ENCODE measurements at regions not wholly inside any gene's neighbourhood (a gene's known extent, or its start where the extent isn't known, plus 50 kb on each side); places are given as distances from the start of the nearest gene placed in this dataset.

GRCh38 chr2:100211521-100211920 lies 69.1 kb upstream of the AFF3 start:
- no peaks in the 10 kb centered on the region for H3K27me3 ChIP-seq
- DNase-seq = no peak
- no peaks in the 10 kb centered on the region for H3K36me3 ChIP-seq
- no peak for TF ChIP-seq CTCF (IDR thresholded peaks at IDR 0.05)
- no peaks in the 10 kb centered on the region for H3K9me3 ChIP-seq
- intact Hi-C loops (cut with DNase I) = no loop called here
- no peak overlapping the region for H3K27ac ChIP-seq
- H3K4me1 ChIP-seq = peaks cover 9 to 49% (median 36%) of the 10 kb centered on the region in 9 donors
- no peak for ATAC-seq
- 81 to 91% methylated on average over 3 of the region's 3 CpGs for WGBS, 2 donors
- no peak overlapping the region for H3K4me3 ChIP-seq

- no peaks in the 10 kb centered on the region for H3K9me3 ChIP-seq
- H3K4me3 ChIP-seq = no peak overlapping the region
- ATAC-seq = peak; percentile 41 to 84 (median 61)
- peaks cover 0 to 22% (median 14%) of the 10 kb centered on the region in 9 donors for H3K4me1 ChIP-seq
- intact Hi-C loops (cut with DNase I) = no loop called here
- no peaks in the 10 kb centered on the region for H3K36me3 ChIP-seq
- peak overlapping the region in 1 of 10 donors; percentile 20 for H3K27ac ChIP-seq
- peak in 5 of 9 donors; percentile 11 to 49 (median 36) for TF ChIP-seq CTCF (IDR thresholded peaks at IDR 0.05)
- no peak for DNase-seq
- 62 to 74% methylated on average over 13 of the region's 13 CpGs for WGBS, 2 donors
- H3K27me3 ChIP-seq = no peaks in the 10 kb centered on the region
These were observed 65.9 kb upstream of the AFF3 start for GRCh38 chr2:100208141-100208770.

DNA sequence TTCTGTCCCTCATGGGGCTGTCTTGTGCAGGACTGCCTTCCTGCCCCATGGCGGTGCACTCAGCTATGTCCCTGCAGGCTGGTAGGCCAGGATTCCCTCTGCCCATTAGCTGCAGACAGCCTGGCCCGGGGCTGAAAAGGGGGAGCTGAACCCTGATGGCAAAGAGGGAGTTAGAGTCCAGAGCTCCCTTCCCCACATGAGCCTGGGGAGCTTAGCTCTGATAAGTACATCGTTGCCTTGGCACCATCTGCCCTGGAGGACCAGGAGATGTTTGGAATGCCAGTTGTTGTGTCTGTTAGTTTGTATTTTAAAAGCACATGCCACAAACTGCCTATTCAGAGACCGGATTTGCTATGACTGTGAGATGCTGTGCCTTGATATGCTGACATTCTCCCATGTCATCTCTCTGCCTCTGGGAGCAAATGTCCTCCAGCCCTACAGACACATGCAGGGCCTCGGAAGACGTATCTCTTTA lies 65.1 kb upstream of the AFF3 start:
- Histone ChIP-seq H3K4me3 (no peak overlapping the region), H3K9me3 (no peaks in the 10 kb centered on the region), H3K4me1 (peaks cover 0 to 17% (median 9%) of the 10 kb centered on the region in 9 donors), H3K36me3 (no peaks in the 10 kb centered on the region), H3K27ac (peak overlapping the region in 1 of 10 donors; percentile 6), H3K27me3 (no peaks in the 10 kb centered on the region)
- intact Hi-C loops (cut with DNase I) = no loop called here
- WGBS, 2 donors = 45 to 54% methylated on average over 6 of the region's 6 CpGs
- DNase-seq (no peak), ATAC-seq (peak in 4 of 8 donors; percentile 32 to 60 (median 46))
- no peak for TF ChIP-seq CTCF (IDR thresholded peaks at IDR 0.05)

DNA sequence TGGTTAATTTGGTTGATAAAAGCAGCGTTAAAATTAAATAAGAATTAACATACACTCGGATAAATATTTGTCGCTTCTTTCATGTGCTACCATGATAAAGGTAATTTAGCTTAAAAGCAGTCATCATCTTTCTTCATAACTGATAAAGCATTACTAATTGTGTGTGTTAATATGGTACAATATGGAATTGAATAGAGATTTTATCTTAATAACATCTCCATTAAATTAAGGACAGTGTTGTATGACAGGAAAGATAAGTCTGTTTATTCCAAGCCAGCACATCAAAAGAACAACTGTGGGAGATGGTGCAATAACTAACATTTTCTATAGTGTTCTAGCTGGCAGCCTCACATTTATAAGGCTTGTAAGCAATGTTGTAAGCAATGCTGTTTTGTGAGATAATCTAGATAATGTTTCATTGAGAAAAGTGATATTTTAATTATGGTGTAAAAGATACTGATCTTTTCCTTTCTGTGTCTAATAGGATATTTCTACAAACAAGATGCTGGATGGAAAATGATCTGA lies 64.4 kb upstream of the AFF3 start:
- peaks cover 0 to 17% (median 9%) of the 10 kb centered on the region in 9 donors for H3K4me1 ChIP-seq
- DNase-seq (no peak), ATAC-seq (no peak)
- H3K9me3 ChIP-seq = no peaks in the 10 kb centered on the region
- no peaks in the 10 kb centered on the region for H3K27me3 ChIP-seq
- intact Hi-C loops (cut with DNase I) = no loop called here
- no peak overlapping the region for H3K27ac ChIP-seq
- no peak overlapping the region for H3K4me3 ChIP-seq
- 97 to 99% methylated on average over 3 of the region's 3 CpGs for WGBS, 2 donors
- no peak for TF ChIP-seq CTCF (IDR thresholded peaks at IDR 0.05)
- no peaks in the 10 kb centered on the region for H3K36me3 ChIP-seq

Measured in heart right ventricle (tissue), 16 donors.